ENCODE measurements at regions not wholly inside any gene's neighbourhood (a gene's known extent, or its start where the extent isn't known, plus 50 kb on each side); places are given as distances from the start of the nearest gene placed in this dataset.

DNA sequence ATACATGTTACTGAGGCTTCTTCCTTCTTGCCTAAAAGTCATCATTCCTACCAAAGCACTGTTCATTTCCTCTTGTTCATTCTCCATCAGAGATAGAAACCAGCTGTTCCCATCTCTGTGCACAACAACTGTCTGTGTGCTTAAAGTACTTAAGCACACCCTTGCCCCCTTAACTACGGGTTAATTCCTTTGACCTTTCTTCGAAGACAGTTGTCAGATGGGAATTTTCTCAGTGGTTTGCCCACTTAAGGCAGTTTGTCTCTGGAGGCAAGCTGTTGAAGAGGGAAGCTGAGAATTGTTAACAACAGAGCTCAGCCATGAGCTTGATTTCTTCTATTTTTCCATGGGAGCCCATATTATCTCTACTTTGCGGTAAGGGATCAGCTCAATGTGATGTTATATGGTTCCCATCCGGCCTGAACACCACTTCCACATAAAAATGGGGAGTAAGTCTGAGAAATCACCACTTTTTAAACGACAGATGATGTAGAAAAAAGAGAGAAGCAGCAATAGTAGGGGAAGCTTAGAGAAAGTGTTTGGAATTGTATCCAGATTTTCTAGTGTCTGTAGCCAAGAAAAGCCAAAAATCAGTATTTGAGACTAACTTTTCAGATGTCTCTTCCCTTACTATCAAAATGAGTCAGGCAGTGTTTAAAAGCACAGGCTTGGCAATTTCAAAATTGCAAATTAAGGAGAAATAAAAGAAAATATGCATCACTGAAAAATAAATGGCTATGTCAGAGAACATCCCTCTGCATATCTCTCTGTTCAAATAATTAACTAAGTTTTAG is 194.4 kb downstream of the SLIT2 start:
- TF ChIP-seq, protein P1, sequence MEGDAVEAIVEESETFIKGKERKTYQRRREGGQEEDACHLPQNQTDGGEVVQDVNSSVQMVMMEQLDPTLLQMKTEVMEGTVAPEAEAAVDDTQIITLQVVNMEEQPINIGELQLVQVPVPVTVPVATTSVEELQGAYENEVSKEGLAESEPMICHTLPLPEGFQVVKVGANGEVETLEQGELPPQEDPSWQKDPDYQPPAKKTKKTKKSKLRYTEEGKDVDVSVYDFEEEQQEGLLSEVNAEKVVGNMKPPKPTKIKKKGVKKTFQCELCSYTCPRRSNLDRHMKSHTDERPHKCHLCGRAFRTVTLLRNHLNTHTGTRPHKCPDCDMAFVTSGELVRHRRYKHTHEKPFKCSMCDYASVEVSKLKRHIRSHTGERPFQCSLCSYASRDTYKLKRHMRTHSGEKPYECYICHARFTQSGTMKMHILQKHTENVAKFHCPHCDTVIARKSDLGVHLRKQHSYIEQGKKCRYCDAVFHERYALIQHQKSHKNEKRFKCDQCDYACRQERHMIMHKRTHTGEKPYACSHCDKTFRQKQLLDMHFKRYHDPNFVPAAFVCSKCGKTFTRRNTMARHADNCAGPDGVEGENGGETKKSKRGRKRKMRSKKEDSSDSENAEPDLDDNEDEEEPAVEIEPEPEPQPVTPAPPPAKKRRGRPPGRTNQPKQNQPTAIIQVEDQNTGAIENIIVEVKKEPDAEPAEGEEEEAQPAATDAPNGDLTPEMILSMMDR (IDR thresholded peaks at IDR 0.05; ENCODE audit: low read depth, low read length) = no peak
- Histone ChIP-seq H3K4me1 (peaks cover 35% of the 10 kb centered on the region), H3K27me3 (no peaks in the 10 kb centered on the region), H3K4me3 (ENCODE audit: low read depth, low read length) (no peak overlapping the region), H3K36me3 (no peaks in the 10 kb centered on the region), H3K9me3 (no peaks in the 10 kb centered on the region)
- DNase-seq = no peak

GRCh38 chr4:20447103-20447502 is 195.4 kb downstream of the SLIT2 start:
- Histone ChIP-seq H3K4me1 (peaks cover 35% of the 10 kb centered on the region), H3K4me3 (ENCODE audit: low read depth, low read length) (no peak overlapping the region), H3K9me3 (no peaks in the 10 kb centered on the region), H3K27me3 (no peaks in the 10 kb centered on the region), H3K36me3 (no peaks in the 10 kb centered on the region)
- TF ChIP-seq, protein P1 (IDR thresholded peaks at IDR 0.05; ENCODE audit: low read depth, low read length) = no peak
- DNase-seq = no peak

- DNase-seq = no peak
- TF ChIP-seq, protein P1 (IDR thresholded peaks at IDR 0.05; ENCODE audit: low read depth, low read length) = no peak
- no peak overlapping the region for H3K4me3 ChIP-seq (ENCODE audit: low read depth, low read length)
- H3K36me3 ChIP-seq = no peaks in the 10 kb centered on the region
- H3K9me3 ChIP-seq = no peaks in the 10 kb centered on the region
- peaks cover 10% of the 10 kb centered on the region for H3K4me1 ChIP-seq
- no peaks in the 10 kb centered on the region for H3K27me3 ChIP-seq
These were observed 200.3 kb downstream of the SLIT2 start for GRCh38 chr4:20451986-20452385.

DNA sequence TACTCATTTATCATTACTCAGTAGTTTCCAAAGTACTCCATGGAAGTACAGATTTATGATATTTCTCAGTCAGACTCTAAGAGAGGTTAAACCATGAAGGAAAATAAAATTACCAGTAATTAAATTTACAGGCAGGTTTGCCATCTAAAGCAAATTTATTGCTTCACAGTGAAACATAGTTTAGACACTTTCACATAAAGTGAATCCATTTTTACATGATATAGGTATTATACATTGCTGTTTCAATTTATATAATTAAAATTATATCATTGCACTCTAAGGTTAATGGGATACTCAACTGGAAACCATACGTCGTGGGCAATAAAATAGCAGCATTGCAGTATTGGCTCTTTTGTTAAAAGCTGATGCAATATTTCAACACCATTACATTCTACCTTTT is 202.8 kb downstream of the SLIT2 start:
- Histone ChIP-seq H3K4me1 (peaks cover 7% of the 10 kb centered on the region), H3K4me3 (ENCODE audit: low read depth, low read length) (no peak overlapping the region), H3K36me3 (no peaks in the 10 kb centered on the region), H3K9me3 (no peaks in the 10 kb centered on the region), H3K27me3 (no peaks in the 10 kb centered on the region)
- TF ChIP-seq, protein P1 (IDR thresholded peaks at IDR 0.05; ENCODE audit: low read depth, low read length) = no peak
- DNase-seq = no peak

DNA sequence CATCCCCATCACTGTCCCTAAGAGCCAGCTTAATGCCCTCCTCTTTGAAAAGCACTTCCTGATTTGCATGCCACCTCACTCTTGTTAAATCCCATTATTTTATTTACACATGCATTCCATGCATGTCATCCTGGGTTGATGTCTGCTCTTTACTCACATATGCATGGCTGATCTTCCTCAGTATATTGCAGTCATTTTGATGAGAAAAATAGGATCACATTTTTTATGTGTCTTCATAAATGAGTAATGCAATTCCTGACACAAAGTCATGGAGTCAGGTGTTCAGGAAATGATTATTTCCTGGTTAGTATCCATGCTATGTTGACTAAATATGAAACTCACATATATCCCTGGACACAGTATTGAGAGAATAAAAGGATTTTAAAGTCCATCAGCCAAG is 204.7 kb downstream of the SLIT2 start:
- Histone ChIP-seq H3K4me3 (ENCODE audit: low read depth, low read length) (no peak overlapping the region), H3K27me3 (no peaks in the 10 kb centered on the region), H3K9me3 (no peaks in the 10 kb centered on the region), H3K36me3 (no peaks in the 10 kb centered on the region), H3K4me1 (peaks cover 7% of the 10 kb centered on the region)
- TF ChIP-seq, protein P1 (IDR thresholded peaks at IDR 0.05; ENCODE audit: low read depth, low read length) = no peak
- DNase-seq = no peak

GRCh38 chr4:20462426-20463175 is 210.9 kb downstream of the SLIT2 start:
- no peak for DNase-seq
- H3K36me3 ChIP-seq = no peaks in the 10 kb centered on the region
- H3K27me3 ChIP-seq = no peaks in the 10 kb centered on the region
- H3K4me3 ChIP-seq (ENCODE audit: low read depth, low read length) = no peak overlapping the region
- H3K9me3 ChIP-seq = no peaks in the 10 kb centered on the region
- TF ChIP-seq, protein P1 (IDR thresholded peaks at IDR 0.05; ENCODE audit: low read depth, low read length) = no peak
- peaks cover 17% of the 10 kb centered on the region for H3K4me1 ChIP-seq
